Ascending aorta (tissue), 2 donors: ENCODE measurements at regions not wholly inside any gene's neighbourhood (a gene's known extent, or its start where the extent isn't known, plus 50 kb on each side); places are given as distances from the start of the nearest gene placed in this dataset.

ENCODE experiments used
- DNase-seq, 2 donors: peaks; one replicate each; pipeline ENCODE4 v3.0.0-alpha.2; 2019; ENCODE audit warnings: low spot score in 2 of 2
- H3K27ac ChIP-seq, 2 donors: fragments of 200-600 bp; sonication (generic); one replicate each; pipeline ENCODE4 v1.5.1; 2016 to 2017; ENCODE audit warnings: mild to moderate bottlenecking in 1 of 2
- H3K27me3 ChIP-seq: fragments of 200-600 bp; sonication (generic); one replicate; pipeline ENCODE4 v1.5.1; 2017
- H3K36me3 ChIP-seq, 2 donors: fragments of 200-600 bp; sonication (generic); one replicate each; pipeline ENCODE4 v1.5.1; 2016
- H3K4me1 ChIP-seq, 2 donors: fragments of 200-600 bp; sonication (generic); one replicate each; pipeline ENCODE4 v1.5.1; 2016 to 2017; ENCODE audit warnings: mild to moderate bottlenecking in 1 of 2
- H3K4me3 ChIP-seq, 2 donors: fragments of 200-600 bp; sonication (generic); one replicate each; pipeline ENCODE4 v1.5.1; 2016 to 2017; ENCODE audit warnings: mild to moderate bottlenecking in 1 of 2
- H3K9me3 ChIP-seq, 2 donors: fragments of 200-600 bp; sonication (generic); one replicate each; pipeline ENCODE4 v1.5.1; 2016
- intact Hi-C: fragments of 100-400 bp; cut with DNase I; formaldehyde crosslinking; loops from one replicate; pipeline ENCODE4 v1.15.1; 2023
- TF ChIP-seq, protein P1 (sequence below), 3 experiments: fragments of 200-600 bp in 2 of 3; fragments of 450-650 bp in 1 of 3; sonication (generic) in 2 of 3; IDR thresholded peaks; one replicate each; pipeline ENCODE4 v1.5.1; 2016 to 2019; ENCODE audit warnings: antibody characterized with exemption in 3 of 3, mild to moderate bottlenecking in 1 of 3, moderate library complexity in 1 of 3

DNA sequence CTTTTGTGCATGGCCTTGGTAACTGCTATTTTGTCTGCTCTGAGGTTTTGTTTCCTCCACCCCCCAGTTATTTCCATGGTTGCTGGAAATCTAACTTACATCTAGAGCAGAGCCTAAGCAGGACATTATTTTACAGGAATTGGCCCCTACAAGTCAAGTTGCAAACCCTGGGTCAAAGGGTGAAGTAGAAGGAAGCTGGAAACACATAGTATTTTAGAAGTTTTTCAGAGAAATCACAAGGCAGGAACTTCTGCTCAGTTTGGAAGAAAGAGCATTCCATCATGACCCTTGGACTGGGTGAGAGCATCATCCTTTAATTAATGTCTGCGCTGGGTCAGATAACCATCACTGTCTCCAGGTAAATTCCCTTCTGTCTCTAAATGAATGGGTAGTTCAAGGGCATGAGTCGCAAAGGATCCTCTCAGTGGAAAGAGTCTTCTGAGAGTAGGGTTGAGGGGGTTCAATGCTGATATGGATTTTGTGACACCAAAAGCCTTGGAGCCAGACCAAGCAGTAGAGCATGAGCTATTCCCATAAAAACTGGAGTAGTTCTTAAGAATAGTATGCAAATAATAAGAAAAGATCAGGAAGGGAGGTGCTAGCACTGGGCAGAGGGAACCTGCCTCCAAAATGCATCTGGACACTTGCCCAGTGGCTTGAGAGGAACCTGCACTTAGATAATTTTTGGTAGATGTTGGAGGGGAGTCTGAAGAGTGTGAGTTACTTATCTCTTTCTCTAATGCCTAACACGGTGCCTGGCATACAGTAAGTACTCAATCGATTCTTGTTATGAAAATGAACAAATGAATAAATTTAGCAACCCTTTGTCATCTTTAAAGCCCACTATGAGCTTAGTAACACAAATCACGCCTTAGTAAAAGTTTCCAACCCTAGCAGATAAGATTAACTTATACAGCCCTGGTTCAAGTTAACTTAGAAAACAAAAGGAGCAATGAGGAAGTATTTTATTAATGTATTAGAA lies 160.6 kb upstream of the ADO start:
- Histone ChIP-seq H3K4me3 (no peak overlapping the region), H3K9me3 (no peaks in the 10 kb centered on the region), H3K27me3 (no peaks in the 10 kb centered on the region), H3K27ac (no peak overlapping the region), H3K4me1 (no peaks in the 10 kb centered on the region), H3K36me3 (no peaks in the 10 kb centered on the region)
- no peak for DNase-seq
- intact Hi-C loops: no loop called here
- TF ChIP-seq, protein P1, sequence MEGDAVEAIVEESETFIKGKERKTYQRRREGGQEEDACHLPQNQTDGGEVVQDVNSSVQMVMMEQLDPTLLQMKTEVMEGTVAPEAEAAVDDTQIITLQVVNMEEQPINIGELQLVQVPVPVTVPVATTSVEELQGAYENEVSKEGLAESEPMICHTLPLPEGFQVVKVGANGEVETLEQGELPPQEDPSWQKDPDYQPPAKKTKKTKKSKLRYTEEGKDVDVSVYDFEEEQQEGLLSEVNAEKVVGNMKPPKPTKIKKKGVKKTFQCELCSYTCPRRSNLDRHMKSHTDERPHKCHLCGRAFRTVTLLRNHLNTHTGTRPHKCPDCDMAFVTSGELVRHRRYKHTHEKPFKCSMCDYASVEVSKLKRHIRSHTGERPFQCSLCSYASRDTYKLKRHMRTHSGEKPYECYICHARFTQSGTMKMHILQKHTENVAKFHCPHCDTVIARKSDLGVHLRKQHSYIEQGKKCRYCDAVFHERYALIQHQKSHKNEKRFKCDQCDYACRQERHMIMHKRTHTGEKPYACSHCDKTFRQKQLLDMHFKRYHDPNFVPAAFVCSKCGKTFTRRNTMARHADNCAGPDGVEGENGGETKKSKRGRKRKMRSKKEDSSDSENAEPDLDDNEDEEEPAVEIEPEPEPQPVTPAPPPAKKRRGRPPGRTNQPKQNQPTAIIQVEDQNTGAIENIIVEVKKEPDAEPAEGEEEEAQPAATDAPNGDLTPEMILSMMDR (IDR thresholded peaks at IDR 0.05): no peak

DNA sequence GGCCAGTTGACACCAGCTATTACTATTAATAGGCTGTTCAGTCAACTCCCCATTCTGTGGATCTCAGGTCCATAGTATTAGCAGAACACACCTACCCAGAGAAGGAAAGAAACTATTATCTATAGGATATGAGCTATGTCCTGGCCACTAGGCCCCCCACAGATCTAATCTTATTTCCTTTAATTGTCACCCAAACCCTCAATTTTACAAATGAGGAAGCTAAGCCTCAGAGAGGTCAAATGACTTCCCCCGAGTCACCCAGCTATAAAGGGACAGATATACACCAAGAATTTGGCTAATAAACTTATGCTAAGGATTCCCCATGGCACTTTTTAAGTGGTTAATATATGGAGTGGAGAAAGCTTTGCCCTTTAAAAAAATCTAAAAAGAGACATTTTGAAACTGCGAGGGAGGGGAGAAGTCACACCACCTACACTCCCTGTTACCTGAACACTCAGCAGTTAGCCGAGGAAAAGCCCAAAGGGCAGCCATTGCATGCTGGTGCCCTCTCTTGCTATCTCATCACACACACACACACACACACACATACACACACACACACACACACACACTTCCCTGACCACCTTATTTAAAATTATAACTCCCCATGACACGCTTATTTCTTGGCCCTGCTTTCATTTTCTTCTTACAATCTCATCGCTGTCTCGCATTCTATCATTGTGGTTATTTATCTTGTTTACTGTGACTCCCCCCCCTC lies 157.0 kb upstream of the ADO start:
- DNase-seq: no peak
- no peaks in the 10 kb centered on the region for H3K9me3 ChIP-seq
- no peak overlapping the region for H3K27ac ChIP-seq
- TF ChIP-seq, protein P1 (IDR thresholded peaks at IDR 0.05): no peak
- no peaks in the 10 kb centered on the region for H3K36me3 ChIP-seq
- H3K27me3 ChIP-seq: no peaks in the 10 kb centered on the region
- intact Hi-C loops: no loop called here
- no peaks in the 10 kb centered on the region for H3K4me1 ChIP-seq
- no peak overlapping the region for H3K4me3 ChIP-seq

DNA sequence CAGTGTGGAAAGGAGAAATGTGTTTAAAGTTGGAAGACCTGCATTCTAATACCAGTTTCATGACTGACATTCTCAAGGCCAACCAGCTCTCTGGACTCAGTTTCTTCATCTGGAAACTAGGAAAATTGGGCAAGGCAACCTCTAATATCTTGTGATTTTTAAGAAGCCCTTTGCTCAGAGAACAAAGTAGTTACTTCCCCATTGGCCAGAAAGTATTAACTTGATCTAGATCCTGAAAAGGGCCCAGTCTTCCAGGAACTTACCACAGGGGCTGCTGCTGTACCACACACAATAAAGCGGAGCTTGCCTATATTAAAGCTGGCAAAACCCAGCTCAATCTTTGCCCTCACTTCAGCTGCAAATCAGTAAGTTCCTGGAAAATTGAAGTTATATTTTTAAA lies 155.6 kb upstream of the ADO start:
- no peak for DNase-seq
- intact Hi-C loops: no loop called here
- no peak overlapping the region for H3K4me3 ChIP-seq
- TF ChIP-seq, protein P1 (IDR thresholded peaks at IDR 0.05): no peak
- H3K36me3 ChIP-seq: no peaks in the 10 kb centered on the region
- H3K27me3 ChIP-seq: no peaks in the 10 kb centered on the region
- H3K4me1 ChIP-seq: no peaks in the 10 kb centered on the region
- H3K27ac ChIP-seq: no peak overlapping the region
- H3K9me3 ChIP-seq: no peaks in the 10 kb centered on the region

- Histone ChIP-seq H3K4me1 (no peaks in the 10 kb centered on the region), H3K4me3 (no peak overlapping the region), H3K36me3 (no peaks in the 10 kb centered on the region), H3K9me3 (no peaks in the 10 kb centered on the region), H3K27me3 (no peaks in the 10 kb centered on the region), H3K27ac (no peak overlapping the region)
- DNase-seq: no peak
- TF ChIP-seq, protein P1 (IDR thresholded peaks at IDR 0.05): no peak
- intact Hi-C loops: no loop called here
Measured at GRCh38 chr10:62650411-62650810, 154.1 kb upstream of the ADO start.

DNA sequence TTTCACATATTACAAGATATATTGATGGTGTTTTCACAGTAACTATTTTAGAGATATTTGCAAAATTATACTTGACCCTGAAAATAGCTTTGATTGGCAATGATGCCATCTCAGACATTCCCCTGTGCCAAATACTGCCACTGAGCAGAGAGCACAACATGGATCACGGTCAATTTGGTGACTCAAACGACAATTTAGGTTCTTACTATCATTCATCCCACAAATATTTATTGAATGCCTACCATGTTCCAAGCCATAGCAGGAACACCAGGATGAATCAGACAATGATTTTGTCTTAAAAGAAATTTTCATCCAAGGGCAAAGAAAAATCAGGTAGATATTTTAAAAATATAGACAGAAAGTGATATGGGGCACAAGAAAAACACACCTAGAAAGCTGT lies 153.2 kb upstream of the ADO start:
- no peaks in the 10 kb centered on the region for H3K27me3 ChIP-seq
- intact Hi-C loops: no loop called here
- TF ChIP-seq, protein P1 (IDR thresholded peaks at IDR 0.05): no peak
- no peaks in the 10 kb centered on the region for H3K36me3 ChIP-seq
- no peak overlapping the region for H3K4me3 ChIP-seq
- no peak for DNase-seq
- H3K27ac ChIP-seq: no peak overlapping the region
- H3K4me1 ChIP-seq: no peaks in the 10 kb centered on the region
- H3K9me3 ChIP-seq: no peaks in the 10 kb centered on the region
